ENCODE measurements at regions not wholly inside any gene's neighbourhood (a gene's known extent, or its start where the extent isn't known, plus 50 kb on each side); places are given as distances from the start of the nearest gene placed in this dataset.
"Not testable (repeated sequence)": the region's sequence is repeated elsewhere in the genome, so short reads cannot be mapped to it uniquely, and the experiment has no call there.

- DNase-seq (ENCODE audit: missing footprints) = peak; percentile 11
- intact Hi-C loops (cut with DNase I); ATAC-seq: not testable (repeated sequence)
These were observed 724.2 kb downstream of the FOXD4L5 start for GRCh38 chr9:64560833-64561232.

Data from Right ventricle myocardium inferior (tissue), 1 donor.